Keratinocyte (primary cell): ENCODE measurements at regions not wholly inside any gene's neighbourhood (a gene's known extent, or its start where the extent isn't known, plus 50 kb on each side); places are given as distances from the start of the nearest gene placed in this dataset.
"Not testable (repeated sequence)": the region's sequence is repeated elsewhere in the genome, so short reads cannot be mapped to it uniquely, and the experiment has no call there.

Experiments used
- DNase-seq: peaks from one replicate; pipeline ENCODE4 v3.0.0-alpha.2; 2011; ENCODE audit warnings: low read depth, missing footprints, low spot score
- FAIRE-seq: peaks from 2 replicates; lab custom pipeline; 2011; peaks lifted over from hg19 to GRCh38; lab: Jason Lieb, UNC
- H2AFZ ChIP-seq: 2 replicates; pipeline ENCODE4 v1.6.0; 2012; ENCODE audit warnings: low read length, control low read depth, inconsistent platforms; ENCODE audit not compliant: control insufficient read depth
- H3K27ac ChIP-seq: 2 replicates; pipeline ENCODE4 v1.5.1; 2011; ENCODE audit warnings: low read length; ENCODE audit not compliant: control insufficient read depth, insufficient read depth
- H3K27me3 ChIP-seq: 3 replicates; pipeline ENCODE4 v1.6.0; 2011; ENCODE audit warnings: low read length; ENCODE audit not compliant: control insufficient read depth, insufficient read depth; ENCODE audit errors: extremely low read depth
- H3K36me3 ChIP-seq, 2 experiments: 2 replicates in 1 of 2; 3 replicates in 1 of 2; pipeline ENCODE4 v1.5.1; 2011; ENCODE audit warnings: low read length in 2 of 2, mild to moderate bottlenecking in 1 of 2; ENCODE audit not compliant: control insufficient read depth in 2 of 2, insufficient read depth in 2 of 2; ENCODE audit errors: extremely low read depth in 1 of 2
- H3K4me1 ChIP-seq: 3 replicates; pipeline ENCODE4 v1.5.1; 2011; ENCODE audit warnings: low read length; ENCODE audit not compliant: control insufficient read depth, insufficient read depth; ENCODE audit errors: extremely low read depth
- H3K4me2 ChIP-seq: 3 replicates; pipeline ENCODE4 v1.6.0; 2011; ENCODE audit warnings: low read depth, low read length; ENCODE audit not compliant: control insufficient read depth, insufficient read depth; ENCODE audit errors: extremely low read depth
- H3K4me3 ChIP-seq, 3 experiments: fragments of 200-600 bp in 1 of 3; sonication (generic) in 1 of 3; 2 replicates in 2 of 3; 3 replicates in 1 of 3; pipeline ENCODE4 v1.5.1; 2011 to 2016; ENCODE audit warnings: low read length in 3 of 3, mild to moderate bottlenecking in 3 of 3, control low read depth in 2 of 3, inconsistent platforms in 1 of 3, low read depth in 1 of 3, mixed read lengths in 1 of 3, mixed run types in 1 of 3, moderate library complexity in 1 of 3; ENCODE audit not compliant: control insufficient read depth in 2 of 3, insufficient read depth in 2 of 3; ENCODE audit errors: extremely low read depth in 1 of 3
- H3K79me2 ChIP-seq: 2 replicates; pipeline ENCODE4 v1.6.0; 2012; ENCODE audit warnings: low read length; ENCODE audit not compliant: control insufficient read depth, insufficient read depth
- H3K9ac ChIP-seq: 3 replicates; pipeline ENCODE4 v1.6.0; 2011; ENCODE audit warnings: low read length; ENCODE audit not compliant: control insufficient read depth, insufficient read depth; ENCODE audit errors: extremely low read depth
- H3K9me1 ChIP-seq: 3 replicates; pipeline ENCODE4 v1.6.0; 2011; ENCODE audit warnings: low read length; ENCODE audit not compliant: control insufficient read depth, insufficient read depth; ENCODE audit errors: extremely low read depth
- H3K9me3 ChIP-seq: 2 replicates; pipeline ENCODE4 v1.5.1; 2012; ENCODE audit warnings: low read depth, low read length; ENCODE audit not compliant: control insufficient read depth
- H4K20me1 ChIP-seq: 3 replicates; pipeline ENCODE4 v1.6.0; 2011; ENCODE audit warnings: low read length; ENCODE audit not compliant: control insufficient read depth, insufficient read depth; ENCODE audit errors: extremely low read depth
- CTCF ChIP-seq, 3 experiments: IDR thresholded peaks in 1 of 3; conservative IDR thresholded peaks in 1 of 3; optimal IDR thresholded peaks in 1 of 3; 2 replicates in 2 of 3; 3 replicates in 1 of 3; pipeline versions ENCODE3 to v1.5.1; 2011; ENCODE audit warnings: low read length in 3 of 3, mild to moderate bottlenecking in 3 of 3, moderate library complexity in 2 of 3, control low read depth in 1 of 3, inconsistent platforms in 1 of 3; ENCODE audit not compliant: insufficient read depth in 2 of 3; ENCODE audit errors: extremely low read depth in 1 of 3
- EZH2 ChIP-seq: IDR thresholded peaks from one replicate; pipeline ENCODE4 v1.6.1; 2012; ENCODE audit warnings: inconsistent platforms, mild to moderate bottlenecking, low read length, moderate library complexity
- dilution Hi-C: fragments of 300-500 bp; cut with MboI; formaldehyde crosslinking; loops from one replicate; pipeline ENCODE4 v1.7.0; 2020; ENCODE audit warnings: low sequenced_read_pairs; ENCODE audit not compliant: extremely low pct_ligation_motif_present

DNA sequence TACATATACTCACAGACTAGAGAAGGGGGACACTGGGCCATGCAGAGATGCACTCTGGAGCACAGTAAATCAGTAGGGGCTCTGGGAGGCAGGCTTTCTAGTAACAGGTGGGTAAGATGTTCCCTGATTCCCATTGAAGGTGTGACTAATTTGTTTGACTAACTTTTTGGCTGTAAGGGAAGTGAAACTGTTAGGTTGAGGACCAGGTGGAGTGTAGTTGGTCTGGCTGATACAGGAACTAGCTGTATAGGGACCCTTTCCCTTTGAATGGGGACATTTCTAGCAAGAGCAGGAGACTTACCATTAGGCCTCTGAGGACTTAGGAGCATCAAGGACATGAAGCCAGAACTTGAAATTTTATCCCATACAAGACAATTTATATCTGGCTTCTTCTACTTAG, 989.6 kb upstream of the COX7C start:
- Histone ChIP-seq H3K4me1 (no peaks in the 10 kb centered on the region), H3K4me2 (no peak overlapping the region), H3K27me3 (no peaks in the 10 kb centered on the region), H3K9me3 (no peaks in the 10 kb centered on the region), H3K36me3 (no peaks in the 10 kb centered on the region), H3K79me2 (no peaks in the 10 kb centered on the region), H3K27ac (no peak overlapping the region), H3K9ac (no peak overlapping the region), H3K4me3 (no peak overlapping the region), H4K20me1 (no peaks in the 10 kb centered on the region), H3K9me1 (no peaks in the 10 kb centered on the region), H2AFZ (no peak overlapping the region)
- FAIRE-seq (no peak), DNase-seq (no peak)
- TF ChIP-seq CTCF (optimal IDR thresholded peaks at IDR 0.05 in 1 of 3, IDR thresholded peaks at IDR 0.05 in 1 of 3, conservative IDR thresholded peaks at IDR 0.05 in 1 of 3; ENCODE audit: extremely low read depth in 1 of 3, insufficient read depth in 2 of 3, low read length in 3 of 3) (no peak), EZH2 (no peak)
- dilution Hi-C loops: no loop called here

DNA sequence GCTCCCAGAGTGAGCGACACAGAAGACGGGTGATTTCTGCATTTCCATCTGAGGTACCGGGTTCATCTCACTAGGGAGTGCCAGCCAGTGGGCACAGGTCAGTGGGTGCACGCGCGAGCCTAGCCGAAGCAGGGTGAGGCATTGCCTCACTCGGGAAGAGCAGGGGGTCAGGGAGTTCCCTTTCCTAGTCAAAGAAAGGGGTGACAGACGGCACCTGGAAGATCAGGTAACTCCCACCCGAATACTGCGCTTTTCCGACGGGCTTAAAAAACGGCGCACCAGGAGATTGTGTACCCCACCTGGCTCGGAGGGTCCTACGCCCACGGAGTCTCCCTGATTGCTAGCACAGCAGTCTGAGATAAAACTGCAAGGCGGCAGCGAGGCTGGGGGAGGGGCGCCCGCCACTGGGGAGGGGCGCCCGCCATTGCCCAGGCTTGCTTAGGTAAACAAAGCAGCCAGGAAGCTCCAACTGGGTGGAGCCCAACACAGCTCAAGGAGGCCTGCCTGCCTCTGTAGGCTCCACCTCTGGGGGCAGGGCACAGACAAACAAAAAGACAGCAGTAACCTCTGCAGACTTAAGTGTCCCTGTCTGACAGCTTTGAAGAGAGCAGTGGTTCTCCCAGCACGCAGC, 979.1 kb upstream of the COX7C start:
- H3K4me2 ChIP-seq, H3K4me1 ChIP-seq, H2AFZ ChIP-seq, H3K9ac ChIP-seq, H3K4me3 ChIP-seq, H3K79me2 ChIP-seq, H3K27ac ChIP-seq, dilution Hi-C loops, H3K36me3 ChIP-seq, DNase-seq, H3K9me1 ChIP-seq, H3K27me3 ChIP-seq, FAIRE-seq, H3K9me3 ChIP-seq, H4K20me1 ChIP-seq: not testable (repeated sequence)

DNA sequence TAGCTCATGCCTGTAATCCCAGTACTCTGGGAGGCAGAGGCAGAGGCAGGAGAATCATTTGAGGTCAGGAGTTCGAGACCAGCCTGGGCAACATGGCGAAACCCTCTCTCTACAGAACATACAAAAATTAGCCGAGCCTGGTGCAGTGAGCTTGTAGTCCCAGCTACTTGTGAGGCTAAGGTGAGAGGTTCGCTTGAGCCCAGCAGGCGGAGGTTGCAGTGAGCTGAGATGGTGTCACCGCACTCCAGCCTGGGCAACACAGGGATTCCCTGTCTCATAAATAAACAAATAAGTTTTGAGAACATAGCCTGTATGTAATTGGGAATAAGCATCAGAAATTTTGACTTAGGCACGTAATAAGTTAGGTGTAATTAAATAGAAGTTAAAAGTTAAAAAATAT, 971.7 kb upstream of the COX7C start:
- DNase-seq (no peak), FAIRE-seq (no peak)
- Histone ChIP-seq H3K4me2 (no peak overlapping the region), H2AFZ (no peak overlapping the region), H4K20me1 (no peaks in the 10 kb centered on the region), H3K79me2 (no peaks in the 10 kb centered on the region), H3K9ac (no peak overlapping the region), H3K4me1 (no peaks in the 10 kb centered on the region), H3K27ac (no peak overlapping the region), H3K9me3 (peaks cover 2% of the 10 kb centered on the region), H3K4me3 (no peak overlapping the region), H3K9me1 (no peaks in the 10 kb centered on the region), H3K27me3 (no peaks in the 10 kb centered on the region), H3K36me3 (no peaks in the 10 kb centered on the region)
- TF ChIP-seq EZH2 (no peak), CTCF (optimal IDR thresholded peaks at IDR 0.05 in 1 of 3, IDR thresholded peaks at IDR 0.05 in 1 of 3, conservative IDR thresholded peaks at IDR 0.05 in 1 of 3; ENCODE audit: extremely low read depth in 1 of 3, insufficient read depth in 2 of 3, low read length in 3 of 3) (no peak)
- dilution Hi-C loops: no loop called here
